ENCODE measurements at regions not wholly inside any gene's neighbourhood (a gene's known extent, or its start where the extent isn't known, plus 50 kb on each side); places are given as distances from the start of the nearest gene placed in this dataset.

DNA sequence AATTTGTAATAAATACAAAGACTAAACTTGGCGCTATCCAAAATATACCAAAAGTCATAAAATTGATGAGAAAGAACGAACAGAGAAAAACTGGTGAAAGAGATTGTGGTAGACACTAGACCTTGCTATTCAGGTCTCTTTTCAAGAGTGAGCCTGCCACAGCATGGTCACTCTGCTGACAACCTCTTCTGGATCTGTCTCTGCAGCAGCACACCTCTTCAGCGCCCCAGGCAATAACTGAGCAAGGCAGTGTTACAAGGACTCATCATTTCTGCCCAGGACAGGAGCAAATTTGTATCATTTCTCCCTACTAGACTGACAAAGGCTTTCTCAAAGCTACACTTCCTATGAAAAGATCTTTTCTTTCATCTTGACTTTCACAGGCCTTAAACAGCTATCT, 976.0 kb downstream of the DNAJB9 start:
- H3K4me1 Mint-ChIP-seq, result no peaks in the 10 kb centered on the region
- H3K36me3 Mint-ChIP-seq (ENCODE audit: low read depth), result no peaks in the 10 kb centered on the region
- CTCF ChIA-PET, result no interaction called here
- TF ChIP-seq, protein P1, sequence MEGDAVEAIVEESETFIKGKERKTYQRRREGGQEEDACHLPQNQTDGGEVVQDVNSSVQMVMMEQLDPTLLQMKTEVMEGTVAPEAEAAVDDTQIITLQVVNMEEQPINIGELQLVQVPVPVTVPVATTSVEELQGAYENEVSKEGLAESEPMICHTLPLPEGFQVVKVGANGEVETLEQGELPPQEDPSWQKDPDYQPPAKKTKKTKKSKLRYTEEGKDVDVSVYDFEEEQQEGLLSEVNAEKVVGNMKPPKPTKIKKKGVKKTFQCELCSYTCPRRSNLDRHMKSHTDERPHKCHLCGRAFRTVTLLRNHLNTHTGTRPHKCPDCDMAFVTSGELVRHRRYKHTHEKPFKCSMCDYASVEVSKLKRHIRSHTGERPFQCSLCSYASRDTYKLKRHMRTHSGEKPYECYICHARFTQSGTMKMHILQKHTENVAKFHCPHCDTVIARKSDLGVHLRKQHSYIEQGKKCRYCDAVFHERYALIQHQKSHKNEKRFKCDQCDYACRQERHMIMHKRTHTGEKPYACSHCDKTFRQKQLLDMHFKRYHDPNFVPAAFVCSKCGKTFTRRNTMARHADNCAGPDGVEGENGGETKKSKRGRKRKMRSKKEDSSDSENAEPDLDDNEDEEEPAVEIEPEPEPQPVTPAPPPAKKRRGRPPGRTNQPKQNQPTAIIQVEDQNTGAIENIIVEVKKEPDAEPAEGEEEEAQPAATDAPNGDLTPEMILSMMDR (IDR thresholded peaks at IDR 0.05), result no peak
- no peaks in the 10 kb centered on the region for H3K9me3 Mint-ChIP-seq
- intact Hi-C loops (cut with micrococcal nuclease), result no loop called here
- H3K27me3 Mint-ChIP-seq, result no peaks in the 10 kb centered on the region
- H3K4me3 Mint-ChIP-seq, result no peak overlapping the region
- POLR2A ChIA-PET, result no interaction called here
- ATAC-seq (ENCODE audit: low read depth) (no peak), DNase-seq (no peak)
- H3K27ac Mint-ChIP-seq, result no peak overlapping the region

DNA sequence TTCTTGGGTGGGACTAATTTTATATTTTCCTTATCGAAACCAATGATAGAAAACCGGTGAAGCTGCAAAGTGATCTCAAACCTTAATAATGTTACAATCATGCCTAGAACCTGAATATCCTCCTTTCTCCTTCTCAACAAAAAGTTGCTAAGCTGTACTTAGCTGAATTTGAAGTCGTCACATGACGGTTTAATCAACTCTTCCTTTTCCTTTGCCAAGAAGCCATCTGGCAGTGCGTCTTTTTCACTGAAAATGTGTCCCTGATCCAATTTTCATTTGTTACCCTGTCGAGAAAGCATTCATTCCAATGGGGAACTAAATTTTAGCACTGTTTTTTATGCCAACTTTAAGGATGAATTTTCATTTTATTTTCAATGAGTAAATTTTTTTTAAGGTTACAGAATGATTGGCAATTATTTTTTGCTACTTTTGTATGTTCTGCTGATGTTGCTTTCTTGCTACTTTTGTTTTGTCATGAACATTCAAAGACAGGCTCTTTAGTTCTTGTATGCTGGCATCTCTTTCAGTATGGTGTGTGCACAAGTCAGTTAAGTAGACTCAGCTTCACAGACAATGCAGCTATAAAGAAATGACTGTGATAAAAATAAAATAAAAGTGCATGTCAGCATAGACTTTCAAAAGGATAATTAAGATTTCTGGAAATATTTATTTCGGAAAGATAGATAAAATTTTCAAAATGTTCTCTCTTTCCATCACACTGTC, 980.0 kb downstream of the DNAJB9 start:
- Mint-ChIP-seq H3K4me1 (no peaks in the 10 kb centered on the region), H3K36me3 (ENCODE audit: low read depth) (no peaks in the 10 kb centered on the region), H3K27me3 (no peaks in the 10 kb centered on the region), H3K4me3 (no peak overlapping the region), H3K9me3 (peaks cover 3% of the 10 kb centered on the region), H3K27ac (no peak overlapping the region)
- TF ChIP-seq, protein P1 (IDR thresholded peaks at IDR 0.05), result no peak
- ATAC-seq (ENCODE audit: low read depth) (no peak), DNase-seq (no peak)
- POLR2A ChIA-PET, result no interaction called here
- intact Hi-C loops (cut with micrococcal nuclease), result no loop called here
- CTCF ChIA-PET, result no interaction called here

DNA sequence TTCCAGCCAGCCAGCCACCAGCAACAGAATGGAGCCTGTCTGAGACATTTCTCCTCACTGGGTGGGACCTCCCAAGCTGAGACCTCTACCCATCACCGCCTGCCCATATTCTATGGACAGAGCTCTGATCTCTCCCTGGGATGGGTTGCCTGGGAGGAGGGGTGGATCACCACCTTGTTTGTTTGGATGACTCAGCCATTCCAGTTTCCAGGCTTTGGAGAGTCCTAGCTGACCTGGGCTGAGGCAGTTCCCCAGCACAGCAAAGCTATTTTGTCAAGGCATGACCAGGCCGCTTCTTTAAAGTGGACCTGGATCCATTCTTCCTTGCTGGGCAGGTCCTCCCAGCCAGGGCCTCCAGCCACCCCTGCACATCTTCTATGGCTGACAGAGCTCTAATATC, 982.3 kb downstream of the DNAJB9 start:
- Mint-ChIP-seq H3K27me3 (no peaks in the 10 kb centered on the region), H3K4me3 (no peak overlapping the region), H3K36me3 (ENCODE audit: low read depth) (no peaks in the 10 kb centered on the region), H3K4me1 (no peaks in the 10 kb centered on the region), H3K9me3 (peaks cover 5% of the 10 kb centered on the region), H3K27ac (no peak overlapping the region)
- ATAC-seq (ENCODE audit: low read depth) (no peak), DNase-seq (no peak)
- intact Hi-C loops (cut with micrococcal nuclease), result no loop called here
- POLR2A ChIA-PET, result no interaction called here
- TF ChIP-seq, protein P1 (IDR thresholded peaks at IDR 0.05), result no peak
- CTCF ChIA-PET, result no interaction called here

DNA sequence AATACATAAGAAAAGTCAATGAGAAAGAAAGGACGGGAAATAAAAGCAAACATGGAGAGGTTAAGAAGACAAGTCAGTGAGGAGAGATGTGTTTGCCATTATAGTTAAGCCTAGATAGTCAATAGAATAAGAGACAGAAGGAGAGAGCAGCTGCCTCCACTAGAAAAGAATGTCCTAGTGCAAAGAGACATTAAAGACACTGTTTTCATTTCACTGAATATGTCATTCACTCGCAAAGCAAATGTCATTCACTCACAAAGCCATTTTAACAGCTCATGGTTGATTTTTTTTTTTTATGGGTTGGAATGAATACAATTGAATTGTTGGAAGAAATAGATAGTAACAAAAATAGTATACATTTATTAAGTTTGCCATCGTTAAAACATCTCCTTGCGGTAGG, 1007.6 kb downstream of the DNAJB9 start:
- intact Hi-C loops (cut with micrococcal nuclease), result no loop called here
- H3K27ac Mint-ChIP-seq, result no peak overlapping the region
- no peaks in the 10 kb centered on the region for H3K36me3 Mint-ChIP-seq (ENCODE audit: low read depth)
- DNase-seq, result no peak
- TF ChIP-seq, protein P1 (IDR thresholded peaks at IDR 0.05), result no peak
- CTCF ChIA-PET, result no interaction called here
- H3K9me3 Mint-ChIP-seq, result peaks cover 2% of the 10 kb centered on the region
- POLR2A ChIA-PET, result no interaction called here
- ATAC-seq (ENCODE audit: low read depth), result no peak
- H3K4me3 Mint-ChIP-seq, result no peak overlapping the region
- no peaks in the 10 kb centered on the region for H3K27me3 Mint-ChIP-seq
- no peaks in the 10 kb centered on the region for H3K4me1 Mint-ChIP-seq

DNA sequence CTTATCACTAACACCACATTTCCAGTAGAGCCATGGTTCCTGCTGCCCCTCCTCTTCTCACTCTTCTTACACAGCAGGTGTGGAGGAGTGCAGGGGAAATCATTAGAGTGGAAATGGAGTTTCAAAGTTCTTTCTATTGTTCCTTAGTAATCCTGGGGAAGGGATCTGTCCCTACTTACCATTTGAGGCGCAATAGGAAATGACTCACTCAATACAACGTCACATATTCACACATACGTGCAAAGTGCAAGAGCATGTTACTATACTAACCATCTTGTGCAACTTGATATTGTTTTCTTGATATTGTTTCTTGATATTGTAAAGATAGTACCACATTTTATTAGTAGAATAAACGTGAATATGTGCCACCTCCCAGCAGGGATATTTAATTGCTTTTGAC, 1010.2 kb downstream of the DNAJB9 start:
- no peak for ATAC-seq (ENCODE audit: low read depth)
- Mint-ChIP-seq H3K27ac (no peak overlapping the region), H3K9me3 (peaks cover 5% of the 10 kb centered on the region), H3K4me3 (no peak overlapping the region), H3K27me3 (no peaks in the 10 kb centered on the region), H3K36me3 (ENCODE audit: low read depth) (no peaks in the 10 kb centered on the region), H3K4me1 (no peaks in the 10 kb centered on the region)
- intact Hi-C loops (cut with micrococcal nuclease), result no loop called here
- CTCF ChIA-PET, result no interaction called here
- POLR2A ChIA-PET, result no interaction called here
- DNase-seq, result no peak
- TF ChIP-seq, protein P1 (IDR thresholded peaks at IDR 0.05), result no peak
